ENCODE measurements at regions not wholly inside any gene's neighbourhood (a gene's known extent, or its start where the extent isn't known, plus 50 kb on each side); places are given as distances from the start of the nearest gene placed in this dataset.

- DNase-seq, result no peak
Observed at GRCh38 chrX:9087271-9088040, 53.5 kb upstream of the FAM9B start.

- no peak for DNase-seq
Observed at GRCh38 chrX:9088896-9089295, 55.0 kb upstream of the FAM9B start.

DNA sequence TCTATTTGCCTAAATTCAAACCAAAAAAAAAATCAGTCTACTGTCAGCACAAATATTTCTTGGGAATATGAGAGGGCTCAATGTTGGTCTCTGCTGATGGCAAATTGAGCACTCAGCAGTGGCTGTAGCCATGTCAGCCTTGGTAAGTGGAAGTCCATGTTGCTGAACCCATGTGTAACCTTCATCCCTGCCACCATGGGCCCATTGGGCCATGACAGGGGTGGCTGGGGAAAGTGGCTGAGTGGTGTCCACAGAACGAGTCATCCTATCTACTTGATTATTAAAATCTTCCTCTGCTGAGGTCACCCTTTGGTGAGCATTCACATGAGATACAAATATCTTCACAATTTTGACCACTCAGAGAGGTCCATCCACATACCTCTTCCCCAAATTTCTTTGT is 56.8 kb upstream of the FAM9B start:
- no peak for DNase-seq

GRCh38 chrX:9091258-9091657 is 57.3 kb upstream of the FAM9B start:
- no peak for DNase-seq

DNA sequence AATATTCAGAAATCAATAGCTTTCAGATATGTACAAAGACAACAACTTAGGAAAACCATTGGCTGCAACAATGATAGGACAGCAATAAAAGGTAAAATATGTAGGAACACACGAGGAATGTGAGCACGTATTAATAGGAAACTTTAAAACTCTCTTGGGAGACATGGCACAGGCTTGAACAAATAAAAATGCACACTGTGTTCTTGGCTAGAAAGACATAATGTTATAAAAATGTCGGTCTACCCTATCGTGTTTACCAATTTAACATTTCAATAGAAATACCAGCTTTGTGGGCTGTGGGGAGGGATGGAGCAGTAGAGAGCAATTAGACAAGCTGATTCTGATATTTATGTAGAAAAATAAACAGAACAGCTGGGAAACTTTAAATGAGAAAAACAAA is 69.0 kb upstream of the FAM9B start:
- no peak for DNase-seq

GRCh38 chrX:9108054-9108453 is 74.1 kb upstream of the FAM9B start:
- no peak for DNase-seq

DNA sequence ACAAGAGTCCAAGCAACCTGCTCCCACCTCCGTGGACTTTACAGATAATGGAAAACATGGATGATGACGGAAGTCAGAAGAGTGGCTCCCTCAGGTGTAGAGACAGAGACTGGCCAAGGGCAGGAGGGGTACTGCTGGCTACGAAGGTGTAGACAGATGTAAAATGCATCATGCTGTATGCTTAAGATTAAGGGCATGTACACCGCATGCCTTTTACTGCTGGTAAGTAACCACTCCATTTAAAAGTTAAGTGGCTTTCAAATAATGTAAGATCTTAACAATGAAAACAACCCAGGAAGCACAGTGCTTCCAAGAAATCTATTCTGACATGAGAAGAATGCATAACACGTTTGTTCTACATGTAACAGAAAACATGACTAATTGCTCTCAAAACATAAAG is 76.9 kb upstream of the FAM9B start:
- DNase-seq, result peak; percentile 47

DNA sequence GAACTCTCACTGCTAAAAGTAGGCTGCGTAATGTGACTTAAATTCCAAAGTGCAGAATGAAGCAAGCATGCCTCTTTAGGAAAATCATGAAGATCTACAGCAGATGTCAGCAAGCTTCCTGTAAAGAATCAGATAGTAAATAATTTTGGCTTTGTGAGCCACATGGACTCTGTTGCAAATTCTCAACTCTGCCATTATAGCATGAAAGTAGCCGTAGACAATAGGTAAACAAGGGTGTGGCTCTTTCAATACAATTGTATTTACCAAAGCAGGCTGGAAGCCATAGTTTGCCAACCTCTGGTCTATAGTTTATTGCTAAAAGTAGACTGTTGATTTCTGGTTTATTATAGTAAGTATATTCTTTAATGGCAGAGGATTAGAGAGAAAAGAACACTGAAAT is 80.3 kb upstream of the FAM9B start:
- DNase-seq, result no peak

DNA sequence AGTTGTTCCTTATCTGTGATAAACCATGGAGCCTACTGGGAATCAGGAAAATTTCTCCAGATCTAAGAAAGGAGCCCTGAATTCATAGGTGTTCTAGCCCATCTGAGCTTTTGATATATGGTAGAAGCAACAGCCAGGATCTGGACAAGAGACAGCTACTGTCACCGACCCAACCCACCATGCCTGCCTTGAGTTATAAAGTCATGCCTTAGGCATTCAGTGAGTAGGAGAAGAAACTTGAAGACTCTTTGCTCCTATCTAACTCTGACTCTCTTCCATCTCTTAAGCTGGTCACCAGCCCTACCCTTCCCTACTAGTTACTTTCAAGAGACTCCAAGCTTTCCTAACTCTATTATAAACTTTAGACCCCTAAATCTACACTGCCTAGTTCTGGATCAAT is 83.9 kb upstream of the FAM9B start:
- no peak for DNase-seq

GRCh38 chrX:9122519-9123245 is 88.8 kb upstream of the FAM9B start:
- DNase-seq, result no peak

- no peak for DNase-seq
Observed at GRCh38 chrX:9127986-9128385, 94.1 kb upstream of the FAM9B start.

GRCh38 chrX:9130031-9130430 is 96.1 kb upstream of the FAM9B start:
- DNase-seq, result no peak

GRCh38 chrX:9131066-9131465 is 97.1 kb upstream of the FAM9B start:
- no peak for DNase-seq

DNA sequence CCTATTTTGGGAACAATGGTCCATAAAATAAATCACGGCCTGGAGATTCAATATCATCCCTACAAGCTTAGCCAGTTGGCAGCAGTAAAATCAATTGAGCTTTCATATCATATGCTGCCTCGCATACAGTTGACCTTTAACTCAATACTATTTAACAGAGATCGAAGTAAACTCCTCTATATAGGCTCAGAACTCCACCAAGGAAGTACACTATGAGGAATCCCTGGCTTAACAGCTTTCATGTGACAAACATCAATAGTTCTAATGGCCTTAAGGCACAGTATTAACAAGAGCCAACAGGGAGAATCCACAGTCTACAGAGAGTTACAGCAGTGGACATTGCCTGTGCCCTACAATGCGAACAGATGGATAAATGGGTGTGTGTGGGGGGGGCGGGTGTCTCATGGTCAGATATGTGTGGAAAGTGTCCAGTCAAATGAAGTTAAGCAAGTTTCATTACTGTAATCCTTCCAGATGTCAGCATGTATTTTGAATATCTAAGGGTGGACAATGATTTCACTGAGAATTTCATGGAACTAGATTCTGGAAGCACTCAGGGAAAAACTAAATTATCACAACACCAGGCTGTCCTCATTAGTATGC is 98.2 kb upstream of the FAM9B start:
- DNase-seq, result no peak

DNA sequence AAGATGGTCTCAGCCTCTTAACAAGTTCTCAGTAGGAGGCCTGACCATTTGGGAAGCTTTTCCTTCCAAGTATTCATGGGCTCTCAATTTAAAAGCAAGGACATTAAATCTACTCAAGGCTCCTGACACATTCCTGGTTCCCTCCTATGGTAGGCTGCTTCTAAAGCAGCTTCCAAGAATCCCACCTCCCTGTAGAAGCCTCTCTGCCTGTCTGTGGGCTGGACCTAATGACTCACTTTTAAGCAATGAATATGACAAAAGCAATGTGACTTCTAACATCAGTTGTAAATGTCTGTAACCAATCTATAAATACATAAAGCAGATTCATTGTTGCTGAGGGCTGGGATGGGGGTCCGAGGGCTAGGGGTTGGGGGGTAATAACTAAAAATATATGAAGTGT is 99.5 kb upstream of the FAM9B start:
- no peak for DNase-seq

DNA sequence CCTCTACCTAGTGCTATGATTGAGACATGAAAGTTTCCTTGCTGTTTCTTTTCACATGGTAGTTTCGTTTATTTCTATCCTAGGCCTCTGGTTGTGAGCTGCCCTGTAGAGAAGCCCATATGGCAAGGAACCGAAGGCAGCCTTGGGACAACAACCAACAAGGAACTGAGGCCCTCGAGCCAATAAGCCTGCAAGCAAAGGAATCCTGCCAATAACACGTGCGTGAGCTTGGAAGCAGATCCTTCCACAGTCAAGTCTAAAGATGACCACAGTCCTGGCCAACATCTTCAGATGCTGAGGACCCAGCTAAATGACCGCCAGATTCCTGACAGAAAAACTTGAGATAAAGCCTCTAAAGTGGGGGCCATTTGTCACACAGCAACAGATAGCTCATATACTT is 100.4 kb upstream of the FAM9B start:
- no peak for DNase-seq

DNA sequence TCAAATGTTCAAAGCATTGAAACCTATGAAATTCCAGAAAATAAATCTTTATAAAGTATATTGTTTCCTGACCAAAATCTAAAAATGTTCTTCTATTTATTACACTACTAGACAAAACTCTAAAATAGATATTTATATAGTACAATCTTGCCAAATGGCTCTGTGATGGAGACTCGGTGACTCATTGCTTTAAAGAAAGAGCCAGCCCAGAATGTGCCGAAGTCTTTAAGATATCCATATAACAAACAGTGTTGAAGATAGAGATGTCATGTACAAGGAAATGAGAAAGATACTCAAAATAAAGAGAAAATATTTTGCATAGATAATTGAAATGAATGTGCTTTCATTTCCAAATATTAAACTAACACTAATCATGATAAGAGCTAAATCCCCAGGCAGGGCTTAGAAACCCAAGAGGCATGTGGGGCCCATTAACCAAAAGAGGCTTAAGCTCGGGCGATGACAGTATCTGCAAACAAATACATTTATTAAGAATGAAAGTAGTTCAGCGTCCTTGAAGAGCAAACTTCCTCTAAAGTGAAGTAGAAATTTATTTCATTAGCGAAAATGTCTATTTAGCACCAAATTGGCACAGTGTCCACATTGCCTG is 102.1 kb upstream of the FAM9B start:
- DNase-seq, result no peak

DNA sequence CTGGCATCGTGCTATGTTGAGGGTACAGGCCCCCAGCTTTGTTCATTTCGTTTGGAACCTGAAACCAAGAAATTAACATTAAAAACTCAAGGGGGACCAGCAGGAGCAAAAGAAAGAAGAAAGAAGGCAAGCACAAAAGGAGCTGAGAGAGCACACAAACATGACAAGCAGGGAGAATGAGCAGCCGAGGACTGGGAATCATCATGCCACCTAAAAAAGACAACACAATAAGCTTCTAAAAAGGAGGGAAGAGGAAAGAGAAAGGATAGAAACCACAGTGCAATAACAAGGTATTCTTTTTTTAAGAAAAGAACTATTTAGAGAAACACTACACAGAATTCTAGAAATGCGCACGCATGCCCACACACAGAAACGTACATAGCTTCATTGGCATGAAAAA is 103.2 kb upstream of the FAM9B start:
- no peak for DNase-seq

DNA sequence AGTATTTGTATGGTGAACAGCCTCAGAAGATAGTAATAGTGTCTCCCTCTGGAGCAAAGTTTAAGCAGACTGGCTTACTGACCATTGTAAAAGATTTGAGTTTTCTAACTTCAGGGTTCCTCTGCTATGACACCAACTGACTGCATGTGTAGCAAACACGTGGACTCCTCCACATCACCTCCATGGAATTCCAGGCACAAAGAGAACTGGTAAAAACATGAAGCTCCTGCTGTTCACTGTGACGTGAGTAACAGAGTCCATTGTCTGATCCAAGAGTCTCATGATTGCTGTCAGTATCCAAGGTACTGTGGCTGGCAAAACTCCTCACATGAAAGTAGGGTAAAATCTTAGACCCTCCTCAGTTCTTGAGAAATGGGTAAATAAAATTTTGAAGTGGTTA is 107.6 kb upstream of the FAM9B start:
- no peak for DNase-seq

DNA sequence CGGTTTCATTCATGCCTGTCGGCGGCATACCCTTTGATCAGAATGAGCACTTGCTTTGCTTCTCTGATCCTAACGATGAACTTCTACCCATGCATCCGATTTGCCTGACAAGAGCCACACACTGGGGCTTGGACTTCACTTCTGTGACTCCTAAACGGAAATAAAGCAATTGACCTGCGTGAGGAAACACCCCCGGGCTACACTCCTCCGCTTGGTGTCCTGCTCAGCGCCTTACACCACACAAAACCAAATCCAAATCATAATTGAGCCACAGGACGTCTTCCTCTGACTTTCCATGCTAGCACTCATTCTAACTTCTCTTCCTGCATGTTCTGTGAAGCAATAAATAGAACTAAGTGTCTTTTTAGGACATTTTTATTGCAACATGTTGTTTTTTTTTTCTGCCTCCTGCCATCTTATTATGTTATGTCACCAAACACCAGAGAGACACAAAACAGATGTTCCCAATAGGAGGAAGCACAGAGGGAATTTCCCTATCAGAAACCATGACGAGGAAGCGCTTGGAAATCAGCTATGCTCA is 110.8 kb upstream of the FAM9B start:
- DNase-seq, result no peak

- no peak for DNase-seq
Observed at GRCh38 chrX:9146657-9147056, 112.7 kb upstream of the FAM9B start.

DNA sequence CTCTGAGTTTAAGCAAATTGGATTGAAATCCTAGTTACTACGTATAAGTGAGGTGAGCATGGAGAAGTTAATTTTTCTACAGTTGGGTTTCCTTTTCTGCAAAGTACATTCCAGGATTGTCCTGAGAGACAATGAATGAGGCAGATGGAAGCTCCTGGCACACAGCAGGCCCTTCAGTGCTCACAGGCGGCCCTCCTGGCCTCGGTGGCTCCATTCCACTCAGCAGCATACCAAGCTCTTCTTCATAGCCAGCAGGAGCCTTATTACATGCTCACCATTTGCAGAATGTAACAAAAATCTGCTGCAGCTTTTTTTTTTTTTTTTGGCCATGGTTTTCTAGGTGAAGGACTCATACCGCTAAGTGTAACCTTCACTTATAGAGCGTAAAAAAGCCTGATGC is 113.2 kb upstream of the FAM9B start:
- DNase-seq, result no peak

GRCh38 chrX:9147726-9148125 is 113.8 kb upstream of the FAM9B start:
- DNase-seq, result no peak

Data from NCI-H510A treated with DMSO at 0.1 percent for 48 hours (cell line).